ENCODE measurements at regions not wholly inside any gene's neighbourhood (a gene's known extent, or its start where the extent isn't known, plus 50 kb on each side); places are given as distances from the start of the nearest gene placed in this dataset.

GRCh38 chr3:96491023-96491422 is 323.4 kb upstream of the EPHA6 start:
- CTCF ChIA-PET: no interaction called here
- Histone ChIP-seq H3K27me3 (ENCODE audit: control insufficient read depth in 2 of 2, insufficient read depth in 2 of 2, low read length in 2 of 2) (no peaks in the 10 kb centered on the region), H2AFZ (ENCODE audit: low read depth, low read length) (no peak overlapping the region), H3K79me2 (ENCODE audit: control insufficient read depth, insufficient read depth, low read length) (no peaks in the 10 kb centered on the region), H3K4me2 (ENCODE audit: insufficient read depth, low read length) (no peak overlapping the region), H3K27ac (ENCODE audit: insufficient read depth, low read depth, low read length) (no peak overlapping the region), H3K9me1 (replicated peaks; ENCODE audit: control insufficient read depth, extremely low read depth, insufficient read depth, low read length) (no peaks in the 10 kb centered on the region), H3K4me1 (ENCODE audit: control insufficient read depth, extremely low read depth, insufficient read depth, low read length) (no peaks in the 10 kb centered on the region), H3K9me3 (replicated peaks; ENCODE audit: control insufficient read depth, insufficient read depth, low read length) (no peaks in the 10 kb centered on the region), H3K9ac (replicated peaks; ENCODE audit: extremely low read depth, insufficient read depth, low read length) (no peak overlapping the region), H3K36me3 (ENCODE audit: control insufficient read depth in 2 of 2, extremely low read depth in 1 of 2, insufficient read depth in 2 of 2, low read length in 2 of 2) (no peaks in the 10 kb centered on the region), H3K4me3 (replicated peaks in 1 of 3; ENCODE audit: insufficient read depth in 1 of 3, low read depth in 1 of 3, low read length in 3 of 3) (no peak overlapping the region), H4K20me1 (replicated peaks; ENCODE audit: control insufficient read depth, extremely low read depth, insufficient read depth, low read length) (no peaks in the 10 kb centered on the region)
- dilution Hi-C loops (cut with MboI; ENCODE audit: extremely low pct_ligation_motif_present, low sequenced_read_pairs) (no loop called here), intact Hi-C loops (cut with micrococcal nuclease) (no loop called here)
- POLR2A ChIA-PET: no interaction called here
- no peak for FAIRE-seq
- TF ChIP-seq JUN (IDR thresholded peaks at IDR 0.05; ENCODE audit: borderline replicate concordance, insufficient read depth, insufficient read length, low read depth) (no peak), POLR2A (IDR thresholded peaks at IDR 0.05; ENCODE audit: low read depth, low read length) (no peak), EZH2 (IDR thresholded peaks at IDR 0.05; ENCODE audit: borderline replicate concordance, low read depth, low read length, severe bottlenecking) (no peak), CTCF (IDR thresholded peaks at IDR 0.05; ENCODE audit: extremely low read depth in 1 of 2, insufficient read depth in 1 of 2, low read depth in 1 of 2, low read length in 2 of 2) (no peak), MYC (IDR thresholded peaks at IDR 0.05; ENCODE audit: low read depth, low read length) (no peak), MAX (IDR thresholded peaks at IDR 0.05; ENCODE audit: insufficient read depth, insufficient read length) (no peak), POLR2AphosphoS5 (IDR thresholded peaks at IDR 0.05; ENCODE audit: insufficient read depth, low read depth, low read length) (no peak), GATA2 (IDR thresholded peaks at IDR 0.05; ENCODE audit: insufficient read depth, insufficient read length, low read depth, low read length) (no peak), FOS (IDR thresholded peaks at IDR 0.05; ENCODE audit: borderline replicate concordance, insufficient read depth, low read length) (no peak)
- BruUV-seq (replicated peaks): no TSS peak
- DNase-seq (ENCODE audit: low read depth, low spot score): no peak

Data from endothelial cell of umbilical vein (primary cell).